ENCODE measurements at regions not wholly inside any gene's neighbourhood (a gene's known extent, or its start where the extent isn't known, plus 50 kb on each side); places are given as distances from the start of the nearest gene placed in this dataset.

DNA sequence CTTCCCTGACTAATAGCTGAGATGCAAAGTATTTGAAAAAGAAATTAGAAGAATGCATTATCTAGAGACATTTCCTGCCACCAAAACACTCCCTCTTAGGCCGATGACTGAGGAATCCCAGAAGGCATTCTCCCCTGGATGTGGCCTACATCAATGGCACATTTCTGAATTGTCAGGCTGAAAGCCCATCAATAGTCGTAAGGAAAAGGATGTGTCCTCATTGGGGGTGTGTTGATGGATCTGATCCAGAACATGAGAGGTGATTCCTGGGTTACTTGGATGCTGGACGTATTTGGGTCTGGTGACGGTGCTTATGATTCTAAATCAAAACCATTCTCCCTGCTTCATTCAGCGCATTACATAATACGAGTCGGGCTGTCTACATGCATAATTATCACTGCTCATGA is 216.9 kb upstream of the CDIN1 start:
- TF ChIP-seq, protein P1, sequence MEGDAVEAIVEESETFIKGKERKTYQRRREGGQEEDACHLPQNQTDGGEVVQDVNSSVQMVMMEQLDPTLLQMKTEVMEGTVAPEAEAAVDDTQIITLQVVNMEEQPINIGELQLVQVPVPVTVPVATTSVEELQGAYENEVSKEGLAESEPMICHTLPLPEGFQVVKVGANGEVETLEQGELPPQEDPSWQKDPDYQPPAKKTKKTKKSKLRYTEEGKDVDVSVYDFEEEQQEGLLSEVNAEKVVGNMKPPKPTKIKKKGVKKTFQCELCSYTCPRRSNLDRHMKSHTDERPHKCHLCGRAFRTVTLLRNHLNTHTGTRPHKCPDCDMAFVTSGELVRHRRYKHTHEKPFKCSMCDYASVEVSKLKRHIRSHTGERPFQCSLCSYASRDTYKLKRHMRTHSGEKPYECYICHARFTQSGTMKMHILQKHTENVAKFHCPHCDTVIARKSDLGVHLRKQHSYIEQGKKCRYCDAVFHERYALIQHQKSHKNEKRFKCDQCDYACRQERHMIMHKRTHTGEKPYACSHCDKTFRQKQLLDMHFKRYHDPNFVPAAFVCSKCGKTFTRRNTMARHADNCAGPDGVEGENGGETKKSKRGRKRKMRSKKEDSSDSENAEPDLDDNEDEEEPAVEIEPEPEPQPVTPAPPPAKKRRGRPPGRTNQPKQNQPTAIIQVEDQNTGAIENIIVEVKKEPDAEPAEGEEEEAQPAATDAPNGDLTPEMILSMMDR (IDR thresholded peaks at IDR 0.05), result no peak
- Histone ChIP-seq H3K9me3 (no peaks in the 10 kb centered on the region), H3K27me3 (no peaks in the 10 kb centered on the region), H3K4me3 (no peak overlapping the region), H3K27ac (no peak overlapping the region), H3K4me1 (no peaks in the 10 kb centered on the region), H3K36me3 (no peaks in the 10 kb centered on the region)
- ATAC-seq, result no peak
- DNase-seq, result no peak
- intact Hi-C loops (cut with DNase I), result no loop called here

DNA sequence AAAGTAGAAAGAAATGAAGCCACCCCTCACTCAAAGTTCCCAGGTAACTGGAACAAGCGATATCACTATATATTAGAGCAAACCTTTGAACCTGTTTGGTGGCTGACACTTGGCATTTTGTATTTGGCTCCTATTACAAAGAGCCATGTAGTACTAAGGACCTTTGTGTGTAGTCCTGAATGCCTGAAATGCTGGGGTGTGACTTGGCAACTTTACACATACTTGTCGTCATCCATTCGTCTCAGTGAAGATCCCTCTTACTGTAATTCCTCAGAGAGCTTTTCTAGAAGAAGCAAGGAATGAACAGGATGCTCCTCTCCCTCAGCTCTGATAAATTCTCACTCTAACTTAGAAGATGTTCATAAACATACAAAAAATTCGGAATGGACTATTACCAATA is 216.1 kb upstream of the CDIN1 start:
- Histone ChIP-seq H3K27me3 (no peaks in the 10 kb centered on the region), H3K27ac (no peak overlapping the region), H3K9me3 (no peaks in the 10 kb centered on the region), H3K36me3 (no peaks in the 10 kb centered on the region), H3K4me3 (no peak overlapping the region), H3K4me1 (no peaks in the 10 kb centered on the region)
- TF ChIP-seq, protein P1 (IDR thresholded peaks at IDR 0.05), result no peak
- intact Hi-C loops (cut with DNase I), result no loop called here
- DNase-seq, result no peak
- no peak for ATAC-seq

DNA sequence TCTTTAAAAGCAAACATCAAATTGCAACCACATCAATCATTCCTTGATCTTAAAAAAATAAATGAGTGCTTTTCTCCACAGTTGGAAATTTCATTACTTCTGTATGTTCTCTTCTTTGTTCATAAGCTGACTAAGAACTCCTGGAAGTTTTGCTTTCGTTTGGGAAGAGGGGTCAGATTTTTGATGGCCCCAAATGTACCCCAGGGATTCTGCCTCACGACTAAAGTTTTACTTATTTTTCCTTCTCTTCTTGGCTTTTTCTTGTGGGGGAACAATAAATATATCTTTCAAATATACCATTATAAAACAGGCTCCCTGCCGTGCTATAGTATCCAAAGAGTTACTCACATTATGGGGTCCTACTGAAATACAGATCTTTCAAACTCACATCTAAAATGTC is 215.0 kb upstream of the CDIN1 start:
- ATAC-seq (no peak), DNase-seq (no peak)
- no peaks in the 10 kb centered on the region for H3K36me3 ChIP-seq
- no peaks in the 10 kb centered on the region for H3K9me3 ChIP-seq
- intact Hi-C loops (cut with DNase I), result no loop called here
- TF ChIP-seq, protein P1 (IDR thresholded peaks at IDR 0.05), result no peak
- H3K4me3 ChIP-seq, result no peak overlapping the region
- H3K4me1 ChIP-seq, result no peaks in the 10 kb centered on the region
- no peaks in the 10 kb centered on the region for H3K27me3 ChIP-seq
- H3K27ac ChIP-seq, result no peak overlapping the region

DNA sequence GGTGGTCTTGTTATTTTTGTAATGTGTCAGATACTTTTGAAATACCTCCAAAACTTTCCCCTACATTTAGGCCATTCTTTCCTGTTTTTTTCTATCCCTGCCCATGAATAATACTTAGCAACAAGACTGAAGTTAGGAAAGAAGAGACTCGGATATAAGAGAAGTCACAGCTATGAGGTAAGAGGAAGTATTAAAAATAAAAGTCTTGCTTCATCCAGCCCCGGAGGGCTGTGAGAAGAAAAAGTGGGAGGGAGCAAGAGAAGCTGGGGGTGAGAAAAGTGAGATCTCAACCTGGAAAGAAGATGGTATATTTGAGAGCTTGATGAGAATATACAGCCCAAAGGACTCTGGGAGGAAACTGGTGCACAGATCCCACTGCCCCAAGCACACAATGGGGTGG is 213.5 kb upstream of the CDIN1 start:
- no peaks in the 10 kb centered on the region for H3K9me3 ChIP-seq
- H3K27ac ChIP-seq, result no peak overlapping the region
- H3K4me3 ChIP-seq, result no peak overlapping the region
- TF ChIP-seq, protein P1 (IDR thresholded peaks at IDR 0.05), result no peak
- no peaks in the 10 kb centered on the region for H3K36me3 ChIP-seq
- intact Hi-C loops (cut with DNase I), result no loop called here
- no peak for DNase-seq
- no peaks in the 10 kb centered on the region for H3K27me3 ChIP-seq
- ATAC-seq, result no peak
- H3K4me1 ChIP-seq, result no peaks in the 10 kb centered on the region

DNA sequence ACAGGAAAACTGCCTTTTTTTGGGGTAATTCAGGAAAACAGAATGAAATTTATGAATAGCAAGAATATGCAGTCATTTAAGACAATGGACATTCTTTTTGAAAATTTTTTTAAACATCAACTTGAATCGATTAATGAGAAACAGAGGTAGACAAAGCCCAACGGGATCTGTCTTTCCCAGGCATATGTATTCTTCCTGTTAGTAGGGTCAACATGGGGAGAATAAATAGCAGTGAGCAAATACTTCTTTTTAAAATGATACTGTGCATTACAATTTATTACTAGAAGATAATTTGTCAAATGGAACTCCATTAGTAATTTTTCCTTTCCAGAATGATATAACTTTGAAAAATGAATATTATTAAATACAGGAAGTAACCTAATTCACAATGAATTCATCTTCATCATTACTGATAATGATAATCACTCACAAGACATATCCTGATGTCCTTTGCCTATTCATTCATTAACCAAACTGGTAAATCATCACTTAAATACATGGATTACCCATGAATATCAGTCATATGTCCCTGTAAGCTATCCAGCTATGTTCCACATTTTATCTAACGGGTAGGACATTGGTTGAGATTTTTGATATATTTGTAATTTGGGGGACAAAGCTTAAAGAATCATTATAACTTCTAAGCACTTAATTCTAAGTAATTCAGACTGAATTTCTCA is 209.2 kb upstream of the CDIN1 start:
- Histone ChIP-seq H3K27me3 (no peaks in the 10 kb centered on the region), H3K27ac (no peak overlapping the region), H3K9me3 (no peaks in the 10 kb centered on the region), H3K36me3 (no peaks in the 10 kb centered on the region), H3K4me1 (no peaks in the 10 kb centered on the region), H3K4me3 (no peak overlapping the region)
- no peak for ATAC-seq
- intact Hi-C loops (cut with DNase I), result no loop called here
- TF ChIP-seq, protein P1 (IDR thresholded peaks at IDR 0.05), result no peak
- DNase-seq, result no peak
